Skin epidermis (tissue), 12 donors: ENCODE measurements at regions not wholly inside any gene's neighbourhood (a gene's known extent, or its start where the extent isn't known, plus 50 kb on each side); places are given as distances from the start of the nearest gene placed in this dataset.
"Not testable (repeated sequence)": the region's sequence is repeated elsewhere in the genome, so short reads cannot be mapped to it uniquely, and the experiment has no call there.

Source experiments
- H3K27ac ChIP-seq, 21 experiments: fragments of 200-600 bp; sonication (generic) in 11 of 21; one replicate each; pipeline ENCODE4 v1.5.0; 2020; ENCODE audit warnings: mild to moderate bottlenecking in 3 of 21, inconsistent platforms in 2 of 21, moderate library complexity in 2 of 21
- H3K4me3 ChIP-seq, 7 experiments: fragments of 200-600 bp; sonication (generic) in 2 of 7; one replicate each; pipeline ENCODE4 v1.5.0; 2020; ENCODE audit warnings: inconsistent platforms in 2 of 7, mild to moderate bottlenecking in 2 of 7, moderate library complexity in 1 of 7

GRCh38 chr6:159642995-159643394 lies 50.0 kb downstream of the SOD2 start:
- H3K4me3 ChIP-seq = no peak overlapping the region
- no peak overlapping the region for H3K27ac ChIP-seq

GRCh38 chr6:159642481-159642880 lies 50.6 kb downstream of the SOD2 start:
- no peak overlapping the region for H3K4me3 ChIP-seq
- no peak overlapping the region for H3K27ac ChIP-seq

GRCh38 chr6:159640722-159641482 lies 52.1 kb downstream of the SOD2 start:
- Histone ChIP-seq H3K4me3 (no peak overlapping the region), H3K27ac (no peak overlapping the region)

DNA sequence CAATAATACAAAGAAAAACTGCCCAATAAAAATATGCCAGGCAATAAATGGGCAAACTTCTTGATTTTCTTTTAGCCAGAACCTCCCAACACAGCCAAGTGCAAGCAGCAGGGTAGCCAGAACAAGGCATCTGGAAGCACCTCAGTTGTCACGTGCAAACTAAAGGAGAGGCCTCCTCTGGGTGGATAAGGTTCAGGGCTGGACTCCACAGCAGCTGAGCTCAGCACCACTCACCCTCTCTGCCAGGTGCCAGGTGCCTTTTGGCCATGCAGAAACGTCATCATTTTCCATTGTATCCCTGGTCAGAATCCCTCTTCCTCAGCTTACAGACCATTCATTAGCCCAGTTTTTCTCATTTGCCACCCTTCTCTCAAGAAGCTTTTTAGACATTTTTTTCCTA lies 52.7 kb downstream of the SOD2 start:
- Histone ChIP-seq H3K4me3 (no peak overlapping the region), H3K27ac (no peak overlapping the region)

DNA sequence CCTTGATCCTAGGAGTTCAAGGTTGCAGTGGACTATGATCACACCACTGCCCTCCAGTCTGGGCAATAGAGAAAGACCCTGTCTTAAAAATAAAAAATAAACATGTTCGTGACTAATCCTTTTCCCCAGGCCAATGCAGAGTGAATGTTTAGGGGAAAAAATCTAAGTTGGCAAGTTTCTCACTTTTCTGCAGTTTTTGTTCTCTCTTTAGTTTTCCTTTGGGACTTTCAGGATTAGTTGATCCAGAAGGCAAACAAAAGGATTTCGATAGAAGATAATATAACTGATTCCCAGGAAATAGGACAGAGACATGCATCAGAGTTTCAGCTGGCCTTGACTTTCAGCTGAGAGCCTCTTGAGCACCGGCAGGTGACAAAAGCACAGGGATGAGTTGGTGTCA lies 53.3 kb downstream of the SOD2 start:
- H3K27ac ChIP-seq = no peak overlapping the region
- H3K4me3 ChIP-seq = no peak overlapping the region

- Histone ChIP-seq H3K27ac (peak overlapping the region in 1 of 21 experiments; percentile 3), H3K4me3 (no peak overlapping the region)
These were observed 59.8 kb downstream of the SOD2 start for GRCh38 chr6:159633196-159633595.

GRCh38 chr6:159631886-159632285 lies 61.2 kb downstream of the SOD2 start:
- no peak overlapping the region for H3K4me3 ChIP-seq
- no peak overlapping the region for H3K27ac ChIP-seq

DNA sequence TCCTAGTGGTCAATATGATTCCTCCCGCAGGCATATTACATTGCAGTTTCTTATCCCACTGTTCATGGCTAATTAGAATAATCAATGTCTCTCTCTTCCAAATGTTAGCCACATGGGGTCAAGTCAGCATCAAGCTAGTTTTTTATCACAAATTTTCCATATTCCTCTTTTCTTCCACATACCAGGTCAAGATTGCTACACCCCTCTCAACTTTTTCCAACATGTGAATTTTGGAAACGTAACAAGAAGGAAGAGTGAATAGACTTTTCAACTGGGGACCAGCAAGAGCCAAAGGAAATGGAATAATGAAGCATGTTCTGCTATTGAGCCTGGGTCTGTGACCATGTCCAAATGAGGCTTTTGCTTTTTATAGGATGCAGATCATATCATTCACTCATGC lies 65.1 kb downstream of the SOD2 start:
- H3K27ac ChIP-seq = no peak overlapping the region

GRCh38 chr6:159626506-159626905 lies 66.5 kb downstream of the SOD2 start:
- not testable (repeated sequence) for H3K27ac ChIP-seq, H3K4me3 ChIP-seq

More for the DNA sequence above, 65.1 kb downstream of the SOD2 start:
- H3K4me3 ChIP-seq = no peak overlapping the region

- H3K27ac ChIP-seq = no peak overlapping the region
- H3K4me3 ChIP-seq = no peak overlapping the region
These were observed 69.9 kb downstream of the SOD2 start for GRCh38 chr6:159623156-159623555.

GRCh38 chr6:159620947-159621346 lies 72.1 kb downstream of the SOD2 start:
- Histone ChIP-seq H3K4me3 (no peak overlapping the region), H3K27ac (no peak overlapping the region)

- Histone ChIP-seq H3K27ac (no peak overlapping the region), H3K4me3 (no peak overlapping the region)
These were observed 75.6 kb downstream of the SOD2 start for GRCh38 chr6:159617444-159617843.

DNA sequence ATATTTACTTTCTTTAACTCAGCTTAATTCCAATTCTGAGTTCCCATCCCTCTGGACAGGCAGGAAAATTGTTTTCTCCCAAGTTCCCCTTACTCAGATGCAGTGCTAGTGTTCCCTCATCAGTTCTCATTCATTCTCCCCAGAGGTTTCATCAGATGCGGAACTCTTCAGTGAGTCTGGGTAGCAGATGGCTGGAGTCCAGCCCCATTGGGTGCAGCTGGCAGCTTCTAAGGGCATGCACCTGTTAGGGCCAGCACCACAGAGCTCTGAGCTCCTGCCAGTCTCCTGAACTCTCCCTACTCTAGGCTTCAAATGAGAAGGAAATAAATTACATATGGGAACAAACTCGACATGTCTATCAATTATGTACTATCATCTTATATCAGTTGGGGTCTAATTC lies 76.6 kb downstream of the SOD2 start:
- Histone ChIP-seq H3K27ac (no peak overlapping the region), H3K4me3 (no peak overlapping the region)

- Histone ChIP-seq H3K4me3 (no peak overlapping the region), H3K27ac (no peak overlapping the region)
These were observed 77.1 kb downstream of the SOD2 start for GRCh38 chr6:159615918-159616317.

DNA sequence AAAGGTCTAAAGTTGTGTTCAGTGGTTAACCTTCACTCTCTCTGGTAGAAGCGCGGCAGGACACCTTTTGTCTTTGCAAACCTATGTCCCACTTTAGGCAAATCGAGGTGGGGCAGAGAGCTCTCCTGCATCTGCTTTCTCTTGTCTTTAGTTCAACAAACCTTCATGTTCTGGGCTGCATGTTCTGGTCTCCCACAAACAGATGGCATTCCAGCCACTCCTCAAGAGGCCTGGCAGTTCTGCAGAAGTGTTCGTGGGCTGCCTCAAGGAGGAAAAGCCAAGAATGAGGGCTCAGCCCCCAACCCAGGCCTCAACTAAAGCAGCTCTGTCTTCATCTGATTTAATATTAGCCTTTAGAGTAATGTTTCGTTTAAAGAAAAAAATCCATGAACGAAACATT lies 82.2 kb downstream of the SOD2 start:
- Histone ChIP-seq H3K4me3 (no peak overlapping the region), H3K27ac (no peak overlapping the region)

GRCh38 chr6:159609652-159610178 lies 83.3 kb downstream of the SOD2 start:
- Histone ChIP-seq H3K4me3 (no peak overlapping the region), H3K27ac (peak overlapping the region in 1 of 21 experiments; percentile 24)

DNA sequence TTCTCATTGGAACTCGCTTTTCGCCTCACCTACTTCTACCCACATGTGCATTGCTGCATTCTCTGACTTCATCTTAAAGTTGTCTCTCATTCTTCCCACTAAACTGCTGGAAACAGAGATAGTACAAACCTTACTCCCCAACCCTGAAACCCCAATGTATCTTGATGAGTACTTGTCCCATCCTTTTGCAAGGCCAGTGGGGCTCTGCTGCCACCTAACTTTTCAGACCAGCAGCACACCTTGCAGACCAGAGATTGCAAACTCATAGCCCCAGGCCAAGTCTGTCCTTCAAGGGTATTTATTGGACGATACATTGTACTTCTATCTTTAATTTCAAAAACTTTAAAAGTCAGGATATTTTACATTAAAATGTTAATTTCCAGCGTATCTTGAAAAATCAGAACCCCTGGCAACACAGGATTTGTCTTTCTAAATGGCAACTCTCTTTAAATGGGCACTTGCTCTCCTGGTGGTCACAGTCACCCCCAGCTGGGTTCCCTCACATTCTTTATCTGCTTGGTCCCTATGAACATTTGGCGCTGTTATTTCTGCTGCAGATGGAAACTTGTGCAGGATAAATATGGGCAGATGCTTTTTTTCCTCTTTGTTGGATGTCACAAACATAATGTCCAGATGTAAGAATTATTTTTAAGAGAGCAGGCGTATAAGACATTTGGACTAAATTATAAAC lies 83.9 kb downstream of the SOD2 start:
- peak overlapping the region in 1 of 21 experiments; percentile 24 for H3K27ac ChIP-seq
- no peak overlapping the region for H3K4me3 ChIP-seq

DNA sequence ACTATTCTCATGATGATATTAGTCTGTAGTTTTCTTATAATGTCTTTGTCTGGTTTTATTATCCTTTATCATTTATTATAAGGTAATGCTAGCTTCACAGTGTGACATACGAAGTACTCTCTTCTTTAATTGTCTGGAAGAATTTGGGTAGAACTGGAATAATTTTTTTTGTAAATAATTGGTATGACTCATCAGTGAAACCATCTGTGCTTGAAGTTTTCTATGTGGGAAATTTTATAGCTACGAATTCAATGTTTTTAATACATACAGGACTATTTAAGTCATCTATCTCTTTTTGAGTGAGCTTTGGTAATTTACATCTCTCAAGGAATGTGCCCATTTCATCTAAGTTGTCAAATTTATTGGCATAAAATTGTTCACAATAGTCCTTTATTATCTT lies 86.3 kb downstream of the SOD2 start:
- Histone ChIP-seq H3K27ac (no peak overlapping the region), H3K4me3 (no peak overlapping the region)

- no peak overlapping the region for H3K4me3 ChIP-seq
- H3K27ac ChIP-seq = no peak overlapping the region
These were observed 88.5 kb downstream of the SOD2 start for GRCh38 chr6:159604443-159604956.

- H3K4me3 ChIP-seq = no peak overlapping the region
- H3K27ac ChIP-seq = no peak overlapping the region
These were observed 90.5 kb downstream of the SOD2 start for GRCh38 chr6:159602431-159603041.

DNA sequence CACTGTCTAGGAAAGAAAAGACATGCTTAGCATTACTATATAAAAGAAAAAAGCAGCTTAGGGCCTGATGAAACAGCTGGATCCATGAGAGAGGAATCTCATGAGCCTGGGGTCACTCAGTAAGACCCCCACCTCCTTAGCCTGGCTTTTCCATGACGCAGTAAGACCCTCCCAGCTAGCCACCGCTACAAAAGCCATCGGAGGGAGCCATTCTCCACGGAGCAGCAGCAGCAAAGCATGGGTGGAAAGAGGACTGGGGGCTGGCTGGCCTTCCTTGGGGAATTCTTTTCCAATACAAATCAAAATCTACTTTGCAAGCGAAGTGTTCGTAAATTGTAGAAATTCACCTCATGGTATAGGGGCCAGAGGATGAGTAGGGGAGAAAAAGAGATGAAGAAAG lies 91.8 kb downstream of the SOD2 start:
- no peak overlapping the region for H3K4me3 ChIP-seq
- no peak overlapping the region for H3K27ac ChIP-seq
